ENCODE measurements at regions not wholly inside any gene's neighbourhood (a gene's known extent, or its start where the extent isn't known, plus 50 kb on each side); places are given as distances from the start of the nearest gene placed in this dataset.
"Not testable (repeated sequence)": the region's sequence is repeated elsewhere in the genome, so short reads cannot be mapped to it uniquely, and the experiment has no call there.

DNA sequence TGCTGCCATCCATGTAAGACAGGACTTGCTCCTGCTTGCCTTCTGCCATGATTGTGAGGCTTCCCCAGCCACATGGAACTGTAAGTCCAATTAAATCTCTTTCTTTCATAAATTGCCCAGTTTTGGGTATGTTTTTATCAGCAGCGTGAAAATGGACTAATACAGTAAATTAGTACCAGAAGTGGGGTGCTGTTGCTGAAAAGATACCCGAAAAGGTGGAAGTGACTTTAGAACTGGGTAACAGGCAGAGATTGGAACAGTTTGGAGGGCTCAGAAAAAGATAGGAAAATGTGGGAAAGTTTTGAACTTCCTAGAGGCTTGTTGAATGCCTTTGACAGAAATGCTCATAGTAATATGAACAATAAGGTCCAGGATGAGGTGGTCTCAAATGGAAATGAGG, 253.3 kb downstream of the YTHDC2 start:
- not testable (repeated sequence) for TF ChIP-seq POLR2AphosphoS5 (IDR thresholded peaks at IDR 0.05; ENCODE audit: low read depth, low read length); POLR2A (IDR thresholded peaks at IDR 0.05; ENCODE audit: borderline replicate concordance, extremely low read depth, insufficient read depth, insufficient read length); EZH2 (IDR thresholded peaks at IDR 0.05); SIN3A (IDR thresholded peaks at IDR 0.05; ENCODE audit: low read depth); ZNF274 (IDR thresholded peaks at IDR 0.05; ENCODE audit: low read depth, low read length); SP1 (IDR thresholded peaks at IDR 0.05; ENCODE audit: low read depth); EZH2phosphoT487 (IDR thresholded peaks at IDR 0.05; ENCODE audit: borderline replicate concordance); CEBPB (IDR thresholded peaks at IDR 0.05; ENCODE audit: low read depth)
- TF ChIP-seq, protein P1, sequence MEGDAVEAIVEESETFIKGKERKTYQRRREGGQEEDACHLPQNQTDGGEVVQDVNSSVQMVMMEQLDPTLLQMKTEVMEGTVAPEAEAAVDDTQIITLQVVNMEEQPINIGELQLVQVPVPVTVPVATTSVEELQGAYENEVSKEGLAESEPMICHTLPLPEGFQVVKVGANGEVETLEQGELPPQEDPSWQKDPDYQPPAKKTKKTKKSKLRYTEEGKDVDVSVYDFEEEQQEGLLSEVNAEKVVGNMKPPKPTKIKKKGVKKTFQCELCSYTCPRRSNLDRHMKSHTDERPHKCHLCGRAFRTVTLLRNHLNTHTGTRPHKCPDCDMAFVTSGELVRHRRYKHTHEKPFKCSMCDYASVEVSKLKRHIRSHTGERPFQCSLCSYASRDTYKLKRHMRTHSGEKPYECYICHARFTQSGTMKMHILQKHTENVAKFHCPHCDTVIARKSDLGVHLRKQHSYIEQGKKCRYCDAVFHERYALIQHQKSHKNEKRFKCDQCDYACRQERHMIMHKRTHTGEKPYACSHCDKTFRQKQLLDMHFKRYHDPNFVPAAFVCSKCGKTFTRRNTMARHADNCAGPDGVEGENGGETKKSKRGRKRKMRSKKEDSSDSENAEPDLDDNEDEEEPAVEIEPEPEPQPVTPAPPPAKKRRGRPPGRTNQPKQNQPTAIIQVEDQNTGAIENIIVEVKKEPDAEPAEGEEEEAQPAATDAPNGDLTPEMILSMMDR (IDR thresholded peaks at IDR 0.05 in 2 of 3, conservative IDR thresholded peaks at IDR 0.05 in 1 of 3; ENCODE audit: borderline replicate concordance in 1 of 3, insufficient read depth in 1 of 3, low read depth in 2 of 3, low read length in 2 of 3) = not testable (repeated sequence)
- TF ChIP-seq, protein P2, sequence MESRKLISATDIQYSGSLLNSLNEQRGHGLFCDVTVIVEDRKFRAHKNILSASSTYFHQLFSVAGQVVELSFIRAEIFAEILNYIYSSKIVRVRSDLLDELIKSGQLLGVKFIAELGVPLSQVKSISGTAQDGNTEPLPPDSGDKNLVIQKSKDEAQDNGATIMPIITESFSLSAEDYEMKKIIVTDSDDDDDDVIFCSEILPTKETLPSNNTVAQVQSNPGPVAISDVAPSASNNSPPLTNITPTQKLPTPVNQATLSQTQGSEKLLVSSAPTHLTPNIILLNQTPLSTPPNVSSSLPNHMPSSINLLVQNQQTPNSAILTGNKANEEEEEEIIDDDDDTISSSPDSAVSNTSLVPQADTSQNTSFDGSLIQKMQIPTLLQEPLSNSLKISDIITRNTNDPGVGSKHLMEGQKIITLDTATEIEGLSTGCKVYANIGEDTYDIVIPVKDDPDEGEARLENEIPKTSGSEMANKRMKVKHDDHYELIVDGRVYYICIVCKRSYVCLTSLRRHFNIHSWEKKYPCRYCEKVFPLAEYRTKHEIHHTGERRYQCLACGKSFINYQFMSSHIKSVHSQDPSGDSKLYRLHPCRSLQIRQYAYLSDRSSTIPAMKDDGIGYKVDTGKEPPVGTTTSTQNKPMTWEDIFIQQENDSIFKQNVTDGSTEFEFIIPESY (IDR thresholded peaks at IDR 0.05; ENCODE audit: extremely low read depth, insufficient replicate concordance, low read length) = not testable (repeated sequence)
- TF ChIP-seq, protein P3, sequence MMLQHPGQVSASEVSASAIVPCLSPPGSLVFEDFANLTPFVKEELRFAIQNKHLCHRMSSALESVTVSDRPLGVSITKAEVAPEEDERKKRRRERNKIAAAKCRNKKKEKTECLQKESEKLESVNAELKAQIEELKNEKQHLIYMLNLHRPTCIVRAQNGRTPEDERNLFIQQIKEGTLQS (IDR thresholded peaks at IDR 0.05) = not testable (repeated sequence)
- TF ChIP-seq, protein P4, sequence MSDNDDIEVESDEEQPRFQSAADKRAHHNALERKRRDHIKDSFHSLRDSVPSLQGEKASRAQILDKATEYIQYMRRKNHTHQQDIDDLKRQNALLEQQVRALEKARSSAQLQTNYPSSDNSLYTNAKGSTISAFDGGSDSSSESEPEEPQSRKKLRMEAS (IDR thresholded peaks at IDR 0.05) = not testable (repeated sequence)
- TF ChIP-seq, protein P5, sequence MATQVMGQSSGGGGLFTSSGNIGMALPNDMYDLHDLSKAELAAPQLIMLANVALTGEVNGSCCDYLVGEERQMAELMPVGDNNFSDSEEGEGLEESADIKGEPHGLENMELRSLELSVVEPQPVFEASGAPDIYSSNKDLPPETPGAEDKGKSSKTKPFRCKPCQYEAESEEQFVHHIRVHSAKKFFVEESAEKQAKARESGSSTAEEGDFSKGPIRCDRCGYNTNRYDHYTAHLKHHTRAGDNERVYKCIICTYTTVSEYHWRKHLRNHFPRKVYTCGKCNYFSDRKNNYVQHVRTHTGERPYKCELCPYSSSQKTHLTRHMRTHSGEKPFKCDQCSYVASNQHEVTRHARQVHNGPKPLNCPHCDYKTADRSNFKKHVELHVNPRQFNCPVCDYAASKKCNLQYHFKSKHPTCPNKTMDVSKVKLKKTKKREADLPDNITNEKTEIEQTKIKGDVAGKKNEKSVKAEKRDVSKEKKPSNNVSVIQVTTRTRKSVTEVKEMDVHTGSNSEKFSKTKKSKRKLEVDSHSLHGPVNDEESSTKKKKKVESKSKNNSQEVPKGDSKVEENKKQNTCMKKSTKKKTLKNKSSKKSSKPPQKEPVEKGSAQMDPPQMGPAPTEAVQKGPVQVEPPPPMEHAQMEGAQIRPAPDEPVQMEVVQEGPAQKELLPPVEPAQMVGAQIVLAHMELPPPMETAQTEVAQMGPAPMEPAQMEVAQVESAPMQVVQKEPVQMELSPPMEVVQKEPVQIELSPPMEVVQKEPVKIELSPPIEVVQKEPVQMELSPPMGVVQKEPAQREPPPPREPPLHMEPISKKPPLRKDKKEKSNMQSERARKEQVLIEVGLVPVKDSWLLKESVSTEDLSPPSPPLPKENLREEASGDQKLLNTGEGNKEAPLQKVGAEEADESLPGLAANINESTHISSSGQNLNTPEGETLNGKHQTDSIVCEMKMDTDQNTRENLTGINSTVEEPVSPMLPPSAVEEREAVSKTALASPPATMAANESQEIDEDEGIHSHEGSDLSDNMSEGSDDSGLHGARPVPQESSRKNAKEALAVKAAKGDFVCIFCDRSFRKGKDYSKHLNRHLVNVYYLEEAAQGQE (IDR thresholded peaks at IDR 0.05; ENCODE audit: low read depth) = not testable (repeated sequence)
